ENCODE measurements at regions not wholly inside any gene's neighbourhood (a gene's known extent, or its start where the extent isn't known, plus 50 kb on each side); places are given as distances from the start of the nearest gene placed in this dataset.

DNA sequence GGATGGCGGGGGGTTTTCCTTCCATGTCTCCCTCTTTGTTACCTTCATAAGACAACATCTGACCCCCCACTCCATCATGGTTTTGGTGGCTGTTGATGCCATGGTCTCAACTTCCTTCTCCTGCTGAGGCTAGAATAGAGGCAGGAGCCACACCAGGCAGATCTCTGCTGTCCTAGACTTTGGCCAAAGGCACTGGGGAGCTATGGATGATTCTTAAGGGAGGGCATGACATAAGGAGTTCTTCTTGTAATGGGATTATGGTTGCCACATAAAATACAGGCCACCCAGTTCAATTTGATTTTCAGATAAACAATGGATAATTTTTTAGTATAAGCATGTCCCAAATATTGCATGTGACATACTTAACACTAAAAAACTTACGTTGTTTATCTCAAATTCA lies 52.2 kb upstream of the IER5L start:
- TF ChIP-seq POLR2A (IDR thresholded peaks at IDR 0.05) (no peak), POLR2AphosphoS5 (IDR thresholded peaks at IDR 0.05) (no peak)
- TF ChIP-seq, protein P1, sequence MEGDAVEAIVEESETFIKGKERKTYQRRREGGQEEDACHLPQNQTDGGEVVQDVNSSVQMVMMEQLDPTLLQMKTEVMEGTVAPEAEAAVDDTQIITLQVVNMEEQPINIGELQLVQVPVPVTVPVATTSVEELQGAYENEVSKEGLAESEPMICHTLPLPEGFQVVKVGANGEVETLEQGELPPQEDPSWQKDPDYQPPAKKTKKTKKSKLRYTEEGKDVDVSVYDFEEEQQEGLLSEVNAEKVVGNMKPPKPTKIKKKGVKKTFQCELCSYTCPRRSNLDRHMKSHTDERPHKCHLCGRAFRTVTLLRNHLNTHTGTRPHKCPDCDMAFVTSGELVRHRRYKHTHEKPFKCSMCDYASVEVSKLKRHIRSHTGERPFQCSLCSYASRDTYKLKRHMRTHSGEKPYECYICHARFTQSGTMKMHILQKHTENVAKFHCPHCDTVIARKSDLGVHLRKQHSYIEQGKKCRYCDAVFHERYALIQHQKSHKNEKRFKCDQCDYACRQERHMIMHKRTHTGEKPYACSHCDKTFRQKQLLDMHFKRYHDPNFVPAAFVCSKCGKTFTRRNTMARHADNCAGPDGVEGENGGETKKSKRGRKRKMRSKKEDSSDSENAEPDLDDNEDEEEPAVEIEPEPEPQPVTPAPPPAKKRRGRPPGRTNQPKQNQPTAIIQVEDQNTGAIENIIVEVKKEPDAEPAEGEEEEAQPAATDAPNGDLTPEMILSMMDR (IDR thresholded peaks at IDR 0.05), result no peak
